ENCODE measurements at regions not wholly inside any gene's neighbourhood (a gene's known extent, or its start where the extent isn't known, plus 50 kb on each side); places are given as distances from the start of the nearest gene placed in this dataset.

- Histone ChIP-seq H3K36me3 (ENCODE audit: control insufficient read depth, insufficient read depth, low read length) (no peaks in the 10 kb centered on the region), H3K27me3 (ENCODE audit: control insufficient read depth, insufficient read depth, low read length) (no peaks in the 10 kb centered on the region), H3K27ac (ENCODE audit: low read length) (no peak overlapping the region), H3K9me3 (replicated peaks; ENCODE audit: control insufficient read depth, low read depth, low read length) (no peaks in the 10 kb centered on the region), H3K4me3 (ENCODE audit: low read length) (no peak overlapping the region), H3K4me1 (ENCODE audit: control insufficient read depth, insufficient read depth, low read length) (peaks cover 17% of the 10 kb centered on the region)
- WGBS (ENCODE audit: insufficient coverage), result 85% methylated on average over 5 of the region's 6 CpGs
- DNase-seq, result no peak
Measured at GRCh38 chr7:35987016-35987415, 166.0 kb upstream of the EEPD1 start.

GRCh38 chr7:35988105-35988504 is 164.9 kb upstream of the EEPD1 start:
- Histone ChIP-seq H3K9me3 (replicated peaks; ENCODE audit: control insufficient read depth, low read depth, low read length) (no peaks in the 10 kb centered on the region), H3K27ac (ENCODE audit: low read length) (peak overlapping the region; percentile 62), H3K27me3 (ENCODE audit: control insufficient read depth, insufficient read depth, low read length) (no peaks in the 10 kb centered on the region), H3K4me1 (ENCODE audit: control insufficient read depth, insufficient read depth, low read length) (peaks cover 17% of the 10 kb centered on the region), H3K4me3 (ENCODE audit: low read length) (no peak overlapping the region), H3K36me3 (ENCODE audit: control insufficient read depth, insufficient read depth, low read length) (no peaks in the 10 kb centered on the region)
- no CpG with 5 or more reads among the region's 5 CpGs for WGBS (ENCODE audit: insufficient coverage)
- no peak for DNase-seq

DNA sequence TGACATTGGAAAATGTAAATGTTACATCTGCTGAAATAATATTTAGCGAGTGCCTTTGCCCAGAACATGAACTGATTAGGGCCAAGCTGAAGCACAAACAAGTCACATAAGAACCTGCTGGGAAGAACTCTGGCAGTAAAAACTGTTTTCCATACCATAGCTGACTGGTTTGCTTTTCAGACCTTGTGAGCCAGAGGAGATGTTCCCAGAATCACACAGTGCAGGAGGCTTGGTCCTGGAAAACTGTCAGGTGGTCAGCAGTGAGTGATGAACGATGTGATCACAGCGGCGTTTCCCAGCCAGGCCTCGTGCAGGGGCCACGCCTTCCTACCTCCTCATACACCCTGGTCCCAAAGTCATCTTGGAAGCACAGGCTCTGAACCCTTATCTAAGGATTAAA is 164.2 kb upstream of the EEPD1 start:
- no peak overlapping the region for H3K4me3 ChIP-seq (ENCODE audit: low read length)
- H3K36me3 ChIP-seq (ENCODE audit: control insufficient read depth, insufficient read depth, low read length), result no peaks in the 10 kb centered on the region
- H3K4me1 ChIP-seq (ENCODE audit: control insufficient read depth, insufficient read depth, low read length), result peaks cover 17% of the 10 kb centered on the region
- DNase-seq, result peak; percentile 96
- peak overlapping the region; percentile 64 for H3K27ac ChIP-seq (ENCODE audit: low read length)
- H3K9me3 ChIP-seq (replicated peaks; ENCODE audit: control insufficient read depth, low read depth, low read length), result no peaks in the 10 kb centered on the region
- WGBS (ENCODE audit: insufficient coverage), result 0% methylated on average over 1 of the region's 6 CpGs
- H3K27me3 ChIP-seq (ENCODE audit: control insufficient read depth, insufficient read depth, low read length), result no peaks in the 10 kb centered on the region

DNA sequence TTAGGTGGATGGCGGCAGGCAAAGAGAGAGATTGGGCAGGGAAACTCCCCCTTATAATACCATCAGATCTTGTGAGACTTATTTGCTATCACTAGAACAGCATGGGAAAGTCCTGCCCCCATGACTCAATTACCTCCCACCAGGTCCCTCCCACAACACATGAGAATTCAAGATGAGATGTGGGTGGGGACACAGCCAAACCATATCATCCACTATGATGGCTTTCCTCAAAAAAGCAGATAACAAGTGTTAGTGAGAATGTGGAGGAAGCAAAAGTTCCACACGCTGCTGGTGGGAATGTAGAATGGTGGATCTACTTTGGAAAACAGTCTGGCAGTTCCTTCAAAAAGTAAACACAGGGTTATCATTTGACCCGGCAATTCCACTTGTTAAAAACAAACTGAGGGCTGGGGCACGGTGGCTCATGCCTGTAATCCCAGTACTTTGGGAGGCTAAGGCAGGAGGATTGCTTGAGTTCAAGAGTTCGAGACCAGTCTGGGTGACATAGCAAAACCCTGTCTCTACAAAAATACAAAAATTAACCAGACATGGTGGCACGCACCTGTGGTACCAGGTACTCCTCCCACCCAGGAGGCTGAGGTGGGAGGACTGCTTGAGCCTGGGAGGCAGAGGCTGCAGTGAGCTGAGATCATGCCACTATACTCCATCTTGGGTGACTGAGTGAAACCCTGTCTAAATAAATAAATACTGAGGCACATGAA is 161.4 kb upstream of the EEPD1 start:
- no peaks in the 10 kb centered on the region for H3K36me3 ChIP-seq (ENCODE audit: control insufficient read depth, insufficient read depth, low read length)
- 88% methylated on average over 2 of the region's 6 CpGs for WGBS (ENCODE audit: insufficient coverage)

DNA sequence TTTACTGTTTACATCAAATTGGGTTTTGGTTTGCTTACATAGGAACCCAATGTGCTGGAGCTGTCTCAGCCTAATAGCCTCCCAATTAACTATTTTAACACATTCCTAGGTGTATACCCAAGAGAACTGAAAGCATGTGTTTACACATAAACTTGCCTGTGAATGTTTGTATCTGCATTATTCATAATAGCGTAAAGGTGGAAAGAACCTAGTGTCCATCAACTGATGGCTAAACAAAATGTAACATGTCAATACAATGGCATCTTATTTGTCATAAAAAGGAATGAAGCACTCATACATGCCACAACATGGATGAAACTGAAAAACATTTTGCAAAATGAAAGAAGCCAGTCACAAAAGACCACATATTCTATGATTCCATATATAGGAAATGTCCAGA is 160.6 kb upstream of the EEPD1 start:
- WGBS (ENCODE audit: insufficient coverage), result no CpG with 5 or more reads among the region's 1 CpG
- H3K36me3 ChIP-seq (ENCODE audit: control insufficient read depth, insufficient read depth, low read length), result no peaks in the 10 kb centered on the region
- no peak overlapping the region for H3K4me3 ChIP-seq (ENCODE audit: low read length)
- no peaks in the 10 kb centered on the region for H3K27me3 ChIP-seq (ENCODE audit: control insufficient read depth, insufficient read depth, low read length)
- no peak for DNase-seq
- H3K4me1 ChIP-seq (ENCODE audit: control insufficient read depth, insufficient read depth, low read length), result peaks cover 9% of the 10 kb centered on the region
- H3K27ac ChIP-seq (ENCODE audit: low read length), result no peak overlapping the region
- H3K9me3 ChIP-seq (replicated peaks; ENCODE audit: control insufficient read depth, low read depth, low read length), result no peaks in the 10 kb centered on the region

More for the DNA sequence above, 161.4 kb upstream of the EEPD1 start:
- DNase-seq, result no peak
- peaks cover 14% of the 10 kb centered on the region for H3K4me1 ChIP-seq (ENCODE audit: control insufficient read depth, insufficient read depth, low read length)
- no peaks in the 10 kb centered on the region for H3K27me3 ChIP-seq (ENCODE audit: control insufficient read depth, insufficient read depth, low read length)
- H3K27ac ChIP-seq (ENCODE audit: low read length), result no peak overlapping the region
- H3K9me3 ChIP-seq (replicated peaks; ENCODE audit: control insufficient read depth, low read depth, low read length), result no peaks in the 10 kb centered on the region
- no peak overlapping the region for H3K4me3 ChIP-seq (ENCODE audit: low read length)

DNA sequence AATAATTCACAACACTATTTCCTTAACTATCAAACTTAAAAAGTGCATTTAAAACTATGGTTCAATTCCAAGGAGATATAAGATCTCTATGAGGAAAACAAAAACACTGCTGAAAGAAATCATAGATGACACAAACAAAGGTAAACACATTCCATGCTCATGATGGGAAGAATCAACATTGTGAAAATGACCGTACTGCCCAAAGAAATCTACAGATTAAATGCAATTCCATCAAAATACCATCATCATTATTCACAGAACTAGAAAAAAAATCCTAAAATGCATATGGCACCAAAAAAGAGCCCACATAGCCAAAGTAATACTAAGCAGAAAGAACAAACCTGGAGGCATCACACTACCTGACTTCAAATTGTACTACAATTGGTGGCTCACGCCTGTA is 159.9 kb upstream of the EEPD1 start:
- Histone ChIP-seq H3K4me1 (ENCODE audit: control insufficient read depth, insufficient read depth, low read length) (peaks cover 9% of the 10 kb centered on the region), H3K36me3 (ENCODE audit: control insufficient read depth, insufficient read depth, low read length) (no peaks in the 10 kb centered on the region), H3K4me3 (ENCODE audit: low read length) (no peak overlapping the region), H3K27me3 (ENCODE audit: control insufficient read depth, insufficient read depth, low read length) (no peaks in the 10 kb centered on the region), H3K9me3 (replicated peaks; ENCODE audit: control insufficient read depth, low read depth, low read length) (no peaks in the 10 kb centered on the region), H3K27ac (ENCODE audit: low read length) (no peak overlapping the region)
- 100% methylated on average over 1 of the region's 2 CpGs for WGBS (ENCODE audit: insufficient coverage)
- no peak for DNase-seq

DNA sequence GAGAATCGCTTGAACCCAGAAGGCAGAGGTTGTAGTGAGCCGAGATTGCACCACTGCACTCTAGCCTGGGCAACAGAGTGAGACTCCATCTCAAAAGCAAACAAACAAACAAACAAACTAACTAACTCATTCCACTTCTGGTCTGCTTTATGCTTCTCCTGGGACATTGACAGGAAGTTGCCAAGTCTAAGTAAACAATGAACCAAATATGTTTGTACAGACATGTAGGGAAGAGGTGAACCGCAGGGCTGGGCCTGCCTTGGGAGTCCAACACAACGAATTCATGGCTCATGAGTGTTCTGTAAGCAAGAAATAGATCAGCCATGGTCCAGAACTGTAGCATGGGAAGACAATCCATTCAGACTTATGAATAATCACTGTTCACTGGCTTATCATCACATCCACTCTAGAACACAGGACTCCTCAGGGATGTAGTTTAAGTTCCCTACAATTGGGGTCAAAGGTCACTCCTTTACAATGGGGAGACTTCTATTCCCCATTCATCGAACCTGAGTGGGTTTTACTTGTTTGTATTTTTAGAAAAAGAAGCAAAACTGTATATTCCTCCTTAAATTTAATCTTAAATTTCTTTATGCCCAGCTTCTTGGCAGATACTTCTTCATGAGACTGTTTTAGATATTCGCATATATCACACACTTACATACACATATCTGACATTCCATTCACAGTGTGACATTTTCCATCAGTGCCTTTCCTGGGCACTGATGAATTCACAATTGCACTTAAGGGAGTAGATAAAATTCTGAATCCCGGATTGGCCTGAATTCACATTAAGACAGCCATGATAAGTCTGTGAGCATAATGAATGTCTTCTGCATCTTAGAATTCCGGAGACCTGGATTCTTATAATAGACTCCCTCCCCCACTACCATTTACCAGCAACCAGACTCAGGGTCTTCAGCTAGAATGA is 159.1 kb upstream of the EEPD1 start:
- Histone ChIP-seq H3K36me3 (ENCODE audit: control insufficient read depth, insufficient read depth, low read length) (no peaks in the 10 kb centered on the region), H3K4me3 (ENCODE audit: low read length) (no peak overlapping the region)

GRCh38 chr7:35995334-35995733 is 157.7 kb upstream of the EEPD1 start:
- DNase-seq, result no peak
- H3K9me3 ChIP-seq (replicated peaks; ENCODE audit: control insufficient read depth, low read depth, low read length), result no peaks in the 10 kb centered on the region
- no peaks in the 10 kb centered on the region for H3K27me3 ChIP-seq (ENCODE audit: control insufficient read depth, insufficient read depth, low read length)
- WGBS (ENCODE audit: insufficient coverage), result 68% methylated on average over 4 of the region's 4 CpGs
- no peaks in the 10 kb centered on the region for H3K36me3 ChIP-seq (ENCODE audit: control insufficient read depth, insufficient read depth, low read length)
- no peak overlapping the region for H3K4me3 ChIP-seq (ENCODE audit: low read length)
- no peaks in the 10 kb centered on the region for H3K4me1 ChIP-seq (ENCODE audit: control insufficient read depth, insufficient read depth, low read length)
- H3K27ac ChIP-seq (ENCODE audit: low read length), result no peak overlapping the region

More for the DNA sequence above, 159.1 kb upstream of the EEPD1 start:
- Histone ChIP-seq H3K4me1 (ENCODE audit: control insufficient read depth, insufficient read depth, low read length) (peaks cover 4% of the 10 kb centered on the region), H3K9me3 (replicated peaks; ENCODE audit: control insufficient read depth, low read depth, low read length) (no peaks in the 10 kb centered on the region), H3K27me3 (ENCODE audit: control insufficient read depth, insufficient read depth, low read length) (no peaks in the 10 kb centered on the region), H3K27ac (ENCODE audit: low read length) (no peak overlapping the region)
- WGBS (ENCODE audit: insufficient coverage), result 75% methylated on average over 4 of the region's 8 CpGs
- DNase-seq, result peak; percentile 50

- Histone ChIP-seq H3K4me3 (ENCODE audit: low read length) (no peak overlapping the region), H3K27ac (ENCODE audit: low read length) (no peak overlapping the region), H3K9me3 (replicated peaks; ENCODE audit: control insufficient read depth, low read depth, low read length) (no peaks in the 10 kb centered on the region), H3K27me3 (ENCODE audit: control insufficient read depth, insufficient read depth, low read length) (no peaks in the 10 kb centered on the region), H3K4me1 (ENCODE audit: control insufficient read depth, insufficient read depth, low read length) (no peaks in the 10 kb centered on the region), H3K36me3 (ENCODE audit: control insufficient read depth, insufficient read depth, low read length) (no peaks in the 10 kb centered on the region)
- DNase-seq, result no peak
- no CpG with 5 or more reads among the region's 5 CpGs for WGBS (ENCODE audit: insufficient coverage)
Measured at GRCh38 chr7:35998481-35998880, 154.6 kb upstream of the EEPD1 start.

GRCh38 chr7:36001546-36001945 is 151.5 kb upstream of the EEPD1 start:
- Histone ChIP-seq H3K36me3 (ENCODE audit: control insufficient read depth, insufficient read depth, low read length) (no peaks in the 10 kb centered on the region), H3K27me3 (ENCODE audit: control insufficient read depth, insufficient read depth, low read length) (no peaks in the 10 kb centered on the region), H3K4me3 (ENCODE audit: low read length) (no peak overlapping the region), H3K4me1 (ENCODE audit: control insufficient read depth, insufficient read depth, low read length) (no peaks in the 10 kb centered on the region), H3K27ac (ENCODE audit: low read length) (no peak overlapping the region), H3K9me3 (replicated peaks; ENCODE audit: control insufficient read depth, low read depth, low read length) (no peaks in the 10 kb centered on the region)
- no peak for DNase-seq
- WGBS (ENCODE audit: insufficient coverage), result 68% methylated on average over 3 of the region's 3 CpGs
